ENCODE measurements at regions not wholly inside any gene's neighbourhood (a gene's known extent, or its start where the extent isn't known, plus 50 kb on each side); places are given as distances from the start of the nearest gene placed in this dataset.

- no peak for TF ChIP-seq EZH2 (IDR thresholded peaks at IDR 0.05; ENCODE audit: insufficient read depth, low read length)
- TF ChIP-seq CTCF (IDR thresholded peaks at IDR 0.05; ENCODE audit: insufficient read depth, low read depth, low read length): no peak
These were observed 282.8 kb downstream of the ARHGAP12 start for GRCh38 chr10:31645786-31646185.

All from astrocyte (in vitro differentiated cells and primary cell).